SU-DHL-6 (cell line): ENCODE measurements at regions not wholly inside any gene's neighbourhood (a gene's known extent, or its start where the extent isn't known, plus 50 kb on each side); places are given as distances from the start of the nearest gene placed in this dataset.
"Not testable (repeated sequence)": the region's sequence is repeated elsewhere in the genome, so short reads cannot be mapped to it uniquely, and the experiment has no call there.

Source experiments
- CTCF ChIP-seq: fragments of 200-600 bp; sonication (generic); IDR thresholded peaks from one replicate; pipeline ENCODE4 v1.5.1; 2017; ENCODE audit warnings: antibody characterized with exemption, mild to moderate bottlenecking, low read length, moderate library complexity; ENCODE audit not compliant: insufficient read depth, poor library complexity, severe bottlenecking
- EZH2phosphoT487 ChIP-seq: fragments of 200-600 bp; sonication (generic), shearing (Covaris generic); conservative IDR thresholded peaks from 2 replicates; pipeline ENCODE4 v1.6.1; 2018; ENCODE audit warnings: mild to moderate bottlenecking, antibody characterized with exemption, low read length, moderate library complexity, mixed read lengths

GRCh38 chr11:44391004-44391403, 81.1 kb upstream of the ALX4 start:
- not testable (repeated sequence) for TF ChIP-seq CTCF, EZH2phosphoT487
